ENCODE measurements at regions not wholly inside any gene's neighbourhood (a gene's known extent, or its start where the extent isn't known, plus 50 kb on each side); places are given as distances from the start of the nearest gene placed in this dataset.

GRCh38 chr13:74084375-74084935 is 49.7 kb downstream of the KLF12 start:
- no peaks in the 10 kb centered on the region for H3K36me3 ChIP-seq (ENCODE audit: control insufficient read depth in 2 of 2, insufficient read depth in 1 of 2, low read length in 2 of 2)
- H3K27ac ChIP-seq (ENCODE audit: extremely low read depth, low read depth, low read length), result no peak overlapping the region
- no peak overlapping the region for H3K4me3 ChIP-seq (ENCODE audit: low read depth, low read length)
- ChIA-PET POLR2A (no interaction called here), CTCF (no interaction called here)
- TF ChIP-seq, protein P1, sequence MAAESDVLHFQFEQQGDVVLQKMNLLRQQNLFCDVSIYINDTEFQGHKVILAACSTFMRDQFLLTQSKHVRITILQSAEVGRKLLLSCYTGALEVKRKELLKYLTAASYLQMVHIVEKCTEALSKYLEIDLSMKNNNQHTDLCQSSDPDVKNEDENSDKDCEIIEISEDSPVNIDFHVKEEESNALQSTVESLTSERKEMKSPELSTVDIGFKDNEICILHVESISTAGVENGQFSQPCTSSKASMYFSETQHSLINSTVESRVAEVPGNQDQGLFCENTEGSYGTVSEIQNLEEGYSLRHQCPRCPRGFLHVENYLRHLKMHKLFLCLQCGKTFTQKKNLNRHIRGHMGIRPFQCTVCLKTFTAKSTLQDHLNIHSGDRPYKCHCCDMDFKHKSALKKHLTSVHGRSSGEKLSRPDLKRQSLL (tag by site-specific recombination; IDR thresholded peaks at IDR 0.05), result no peak
- TF ChIP-seq IKZF3 (tag by site-specific recombination; IDR thresholded peaks at IDR 0.05) (no peak), MZF1 (tag by site-specific recombination; IDR thresholded peaks at IDR 0.05; ENCODE audit: borderline replicate concordance) (no peak), ZNF530 (tag by site-specific recombination; IDR thresholded peaks at IDR 0.05; ENCODE audit: low read depth) (no peak), ZNF837 (tag by site-specific recombination; IDR thresholded peaks at IDR 0.05) (no peak)
- H3K9me3 ChIP-seq (ENCODE audit: control insufficient read depth, insufficient read depth, low read depth, low read length), result no peaks in the 10 kb centered on the region
- no peaks in the 10 kb centered on the region for H3K4me1 ChIP-seq (ENCODE audit: control insufficient read depth, insufficient read depth, low read length)

DNA sequence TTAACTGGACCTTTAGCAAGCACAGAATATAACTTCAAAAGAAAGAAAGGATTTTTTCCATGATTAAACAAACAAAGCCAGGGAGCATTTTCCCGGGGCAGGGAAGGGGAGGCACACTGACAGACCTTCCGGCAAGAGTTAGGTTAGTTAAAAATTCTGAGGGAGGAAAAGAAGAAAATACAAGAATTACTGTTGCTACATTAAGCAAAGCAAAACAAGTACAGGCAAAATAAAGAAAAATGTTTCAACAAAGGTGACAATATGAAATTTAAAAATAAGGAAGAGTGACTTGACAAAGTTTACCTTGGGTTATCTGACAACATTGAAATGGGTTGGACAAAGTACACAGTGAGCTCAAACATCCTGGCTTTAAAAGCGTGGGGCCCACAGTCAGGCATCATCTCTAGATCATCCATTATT is 51.5 kb downstream of the KLF12 start:
- no peaks in the 10 kb centered on the region for H3K9me3 ChIP-seq (ENCODE audit: control insufficient read depth, insufficient read depth, low read depth, low read length)
- 0 out of 2 replicates have a peak, but pooled peaks have one; percentile 33 for TF ChIP-seq ZNF692 (tag by site-specific recombination; IDR thresholded peaks at IDR 0.05)
- no peak for TF ChIP-seq ZNF214 (tag by site-specific recombination; IDR thresholded peaks at IDR 0.05; ENCODE audit: borderline replicate concordance)
- no peak for TF ChIP-seq ZSCAN16 (tag by site-specific recombination; IDR thresholded peaks at IDR 0.05)
- TF ChIP-seq ZNF677 (tag by site-specific recombination; IDR thresholded peaks at IDR 0.05), result no peak
- CTCF ChIA-PET, result no interaction called here
- no peak overlapping the region for H3K27ac ChIP-seq (ENCODE audit: extremely low read depth, low read depth, low read length)
- no peak overlapping the region for H3K4me3 ChIP-seq (ENCODE audit: low read depth, low read length)
- no peaks in the 10 kb centered on the region for H3K4me1 ChIP-seq (ENCODE audit: control insufficient read depth, insufficient read depth, low read length)
- no peaks in the 10 kb centered on the region for H3K36me3 ChIP-seq (ENCODE audit: control insufficient read depth in 2 of 2, insufficient read depth in 1 of 2, low read length in 2 of 2)
- POLR2A ChIA-PET, result no interaction called here

DNA sequence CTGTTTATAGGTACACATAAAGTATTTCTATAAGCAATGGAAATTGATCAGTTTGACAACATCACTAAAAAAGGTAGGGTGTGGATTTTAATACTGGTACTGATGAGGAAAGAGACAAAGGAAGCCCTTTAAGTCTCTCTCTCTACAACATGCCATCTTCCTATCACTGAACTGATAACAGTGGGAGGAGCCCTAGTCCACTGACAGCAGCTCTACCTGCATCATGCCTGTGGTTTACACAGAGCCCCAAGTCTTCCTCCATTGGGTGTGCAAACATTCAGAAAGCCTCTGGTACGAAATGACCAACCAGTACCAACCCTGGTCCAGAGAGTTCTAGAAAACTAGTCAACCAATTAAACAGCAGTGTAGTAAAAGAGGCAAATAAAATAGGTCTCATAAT is 53.4 kb downstream of the KLF12 start:
- ChIA-PET POLR2A (no interaction called here), CTCF (no interaction called here)
- TF ChIP-seq, protein P2, sequence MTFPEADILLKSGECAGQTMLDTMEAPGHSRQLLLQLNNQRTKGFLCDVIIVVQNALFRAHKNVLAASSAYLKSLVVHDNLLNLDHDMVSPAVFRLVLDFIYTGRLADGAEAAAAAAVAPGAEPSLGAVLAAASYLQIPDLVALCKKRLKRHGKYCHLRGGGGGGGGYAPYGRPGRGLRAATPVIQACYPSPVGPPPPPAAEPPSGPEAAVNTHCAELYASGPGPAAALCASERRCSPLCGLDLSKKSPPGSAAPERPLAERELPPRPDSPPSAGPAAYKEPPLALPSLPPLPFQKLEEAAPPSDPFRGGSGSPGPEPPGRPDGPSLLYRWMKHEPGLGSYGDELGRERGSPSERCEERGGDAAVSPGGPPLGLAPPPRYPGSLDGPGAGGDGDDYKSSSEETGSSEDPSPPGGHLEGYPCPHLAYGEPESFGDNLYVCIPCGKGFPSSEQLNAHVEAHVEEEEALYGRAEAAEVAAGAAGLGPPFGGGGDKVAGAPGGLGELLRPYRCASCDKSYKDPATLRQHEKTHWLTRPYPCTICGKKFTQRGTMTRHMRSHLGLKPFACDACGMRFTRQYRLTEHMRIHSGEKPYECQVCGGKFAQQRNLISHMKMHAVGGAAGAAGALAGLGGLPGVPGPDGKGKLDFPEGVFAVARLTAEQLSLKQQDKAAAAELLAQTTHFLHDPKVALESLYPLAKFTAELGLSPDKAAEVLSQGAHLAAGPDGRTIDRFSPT (tag by site-specific recombination; IDR thresholded peaks at IDR 0.05), result no peak
- TF ChIP-seq ZNF175 (tag by site-specific recombination; IDR thresholded peaks at IDR 0.05), result no peak
- TF ChIP-seq HOXC10 (CRISPR knock-in tag; IDR thresholded peaks at IDR 0.05), result no peak
- TF ChIP-seq ZNF112 (tag by site-specific recombination; IDR thresholded peaks at IDR 0.05), result no peak
- TF ChIP-seq, protein P3, sequence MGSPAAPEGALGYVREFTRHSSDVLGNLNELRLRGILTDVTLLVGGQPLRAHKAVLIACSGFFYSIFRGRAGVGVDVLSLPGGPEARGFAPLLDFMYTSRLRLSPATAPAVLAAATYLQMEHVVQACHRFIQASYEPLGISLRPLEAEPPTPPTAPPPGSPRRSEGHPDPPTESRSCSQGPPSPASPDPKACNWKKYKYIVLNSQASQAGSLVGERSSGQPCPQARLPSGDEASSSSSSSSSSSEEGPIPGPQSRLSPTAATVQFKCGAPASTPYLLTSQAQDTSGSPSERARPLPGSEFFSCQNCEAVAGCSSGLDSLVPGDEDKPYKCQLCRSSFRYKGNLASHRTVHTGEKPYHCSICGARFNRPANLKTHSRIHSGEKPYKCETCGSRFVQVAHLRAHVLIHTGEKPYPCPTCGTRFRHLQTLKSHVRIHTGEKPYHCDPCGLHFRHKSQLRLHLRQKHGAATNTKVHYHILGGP (tag by site-specific recombination; IDR thresholded peaks at IDR 0.05), result no peak
- TF ChIP-seq ZNF266 (tag by site-specific recombination; IDR thresholded peaks at IDR 0.05; ENCODE audit: low read depth), result no peak
- TF ChIP-seq RBAK (tag by site-specific recombination; IDR thresholded peaks at IDR 0.05), result no peak
- TF ChIP-seq SETDB1 (IDR thresholded peaks at IDR 0.05; ENCODE audit: insufficient read length, low read length), result no peak
- TF ChIP-seq ZNF114 (tag by site-specific recombination; IDR thresholded peaks at IDR 0.05), result no peak
- TF ChIP-seq SALL2 (tag by site-specific recombination; IDR thresholded peaks at IDR 0.05; ENCODE audit: borderline replicate concordance), result no peak
- TF ChIP-seq ZBTB8A (tag by site-specific recombination; IDR thresholded peaks at IDR 0.05), result no peak
- no peak for TF ChIP-seq ZNF596 (tag by site-specific recombination; IDR thresholded peaks at IDR 0.05)
- no peak for TF ChIP-seq ZNF660 (tag by site-specific recombination; IDR thresholded peaks at IDR 0.05)
- no peak for TF ChIP-seq ZNF561 (tag by site-specific recombination; IDR thresholded peaks at IDR 0.05; ENCODE audit: borderline replicate concordance)
- H3K4me3 ChIP-seq (ENCODE audit: low read depth, low read length), result no peak overlapping the region
- H3K9me3 ChIP-seq (ENCODE audit: control insufficient read depth, insufficient read depth, low read depth, low read length), result no peaks in the 10 kb centered on the region
- no peaks in the 10 kb centered on the region for H3K4me1 ChIP-seq (ENCODE audit: control insufficient read depth, insufficient read depth, low read length)
- no peak overlapping the region for H3K27ac ChIP-seq (ENCODE audit: extremely low read depth, low read depth, low read length)
- no peaks in the 10 kb centered on the region for H3K36me3 ChIP-seq (ENCODE audit: control insufficient read depth in 2 of 2, insufficient read depth in 1 of 2, low read length in 2 of 2)

All from HEK293 (cell line).